H9 (cell line): ENCODE measurements at regions not wholly inside any gene's neighbourhood (a gene's known extent, or its start where the extent isn't known, plus 50 kb on each side); places are given as distances from the start of the nearest gene placed in this dataset.
"Not testable (repeated sequence)": the region's sequence is repeated elsewhere in the genome, so short reads cannot be mapped to it uniquely, and the experiment has no call there.

Source experiments
- DNase-seq: peaks from one replicate; pipeline ENCODE4 v3.0.0-alpha.2; 2017
- H2AFZ ChIP-seq: one replicate; pipeline ENCODE4 v1.6.1; 2013; ENCODE audit warnings: mild to moderate bottlenecking, low read length, control low read depth, moderate library complexity
- H2AK5ac ChIP-seq: 2 replicates; pipeline ENCODE4 v1.6.1; 2013; ENCODE audit warnings: low read length, control low read depth, mixed read lengths; ENCODE audit not compliant: insufficient read length
- H2BK120ac ChIP-seq: one replicate; pipeline ENCODE4 v1.6.1; 2013; ENCODE audit warnings: low read depth, mild to moderate bottlenecking, low read length, control low read depth, inconsistent platforms; ENCODE audit not compliant: poor library complexity, severe bottlenecking
- H2BK12ac ChIP-seq: 2 replicates; pipeline ENCODE4 v1.6.1; 2013; ENCODE audit warnings: low read length, control low read depth, mixed read lengths, low read depth; ENCODE audit not compliant: insufficient read length
- H2BK15ac ChIP-seq: 2 replicates; pipeline ENCODE4 v1.6.1; 2013; ENCODE audit warnings: low read depth, low read length, control low read depth
- H2BK20ac ChIP-seq: one replicate; pipeline ENCODE4 v1.6.1; 2013; ENCODE audit warnings: low read depth, mild to moderate bottlenecking, low read length, control low read depth, inconsistent platforms; ENCODE audit not compliant: poor library complexity, severe bottlenecking
- H2BK5ac ChIP-seq: 2 replicates; pipeline ENCODE4 v1.6.1; 2013; ENCODE audit warnings: low read length, control low read depth, mixed read lengths; ENCODE audit not compliant: insufficient read length
- H3K14ac ChIP-seq: 2 replicates; pipeline ENCODE4 v1.6.1; 2013; ENCODE audit warnings: low read length, control low read depth; ENCODE audit not compliant: insufficient read depth
- H3K18ac ChIP-seq: 2 replicates; pipeline ENCODE4 v1.6.1; 2013; ENCODE audit warnings: low read depth, mild to moderate bottlenecking, mixed read lengths, low read length, control low read depth; ENCODE audit not compliant: insufficient read length
- H3K23ac ChIP-seq: 2 replicates; pipeline ENCODE4 v1.6.1; 2013; ENCODE audit warnings: low read length, control low read depth, mixed read lengths, low read depth; ENCODE audit not compliant: insufficient read length
- H3K23me2 ChIP-seq: 2 replicates; pipeline ENCODE4 v1.6.1; 2013; ENCODE audit warnings: low read depth, mild to moderate bottlenecking, mixed read lengths, low read length, control low read depth; ENCODE audit not compliant: insufficient read length, poor library complexity, severe bottlenecking
- H3K27ac ChIP-seq: 2 replicates; pipeline ENCODE4 v1.5.1; 2013; ENCODE audit warnings: low read length, control low read depth, mixed read lengths, low read depth; ENCODE audit not compliant: insufficient read length
- H3K27me3 ChIP-seq: 2 replicates; pipeline ENCODE4 v1.6.1; 2013; ENCODE audit warnings: low read length, control low read depth, inconsistent platforms; ENCODE audit not compliant: insufficient read depth
- H3K4ac ChIP-seq: 2 replicates; pipeline ENCODE4 v1.6.1; 2013; ENCODE audit warnings: low read depth, mild to moderate bottlenecking, control low read depth, inconsistent platforms, low read length, moderate library complexity
- H3K4me1 ChIP-seq: 2 replicates; pipeline ENCODE4 v1.6.1; 2013; ENCODE audit warnings: low read length, control low read depth, inconsistent platforms; ENCODE audit not compliant: insufficient read depth
- H3K4me2 ChIP-seq: 2 replicates; pipeline ENCODE4 v1.6.1; 2013; ENCODE audit warnings: low read length, control low read depth, mixed read lengths; ENCODE audit not compliant: insufficient read length, insufficient read depth
- H3K56ac ChIP-seq: 2 replicates; pipeline ENCODE4 v1.6.1; 2013; ENCODE audit warnings: low read depth, mild to moderate bottlenecking, mixed read lengths, low read length, control low read depth; ENCODE audit not compliant: insufficient read length
- H3K79me1 ChIP-seq: 2 replicates; pipeline ENCODE4 v1.6.1; 2013; ENCODE audit warnings: low read depth, mild to moderate bottlenecking, moderate library complexity, low read length, control low read depth, inconsistent platforms; ENCODE audit not compliant: insufficient read depth, poor library complexity, severe bottlenecking
- H3K79me2 ChIP-seq: 2 replicates; pipeline ENCODE4 v1.6.1; 2013; ENCODE audit warnings: low read length, control low read depth, inconsistent platforms; ENCODE audit not compliant: insufficient read depth
- H3K9ac ChIP-seq: 2 replicates; pipeline ENCODE4 v1.6.1; 2013; ENCODE audit warnings: low read length, control low read depth, mixed read lengths; ENCODE audit not compliant: insufficient read length; ENCODE audit errors: extremely low read depth
- H3K9me3 ChIP-seq: one replicate; pipeline ENCODE4 v1.6.1; 2013; ENCODE audit warnings: low read depth, low read length, inconsistent platforms; ENCODE audit not compliant: control insufficient read depth
- H3T11ph ChIP-seq: one replicate; pipeline ENCODE4 v1.6.1; 2013; ENCODE audit warnings: mild to moderate bottlenecking, low read length, control low read depth, inconsistent platforms
- H4K20me1 ChIP-seq: one replicate; pipeline ENCODE4 v1.6.1; 2013; ENCODE audit not compliant: control insufficient read depth, insufficient read length, insufficient read depth
- H4K5ac ChIP-seq: 2 replicates; pipeline ENCODE4 v1.6.1; 2013; ENCODE audit warnings: low read depth, mild to moderate bottlenecking, mixed read lengths, low read length, control low read depth; ENCODE audit not compliant: insufficient read length
- H4K8ac ChIP-seq: replicated peaks from 2 replicates; pipeline ENCODE4 v1.6.1; 2013; ENCODE audit warnings: low read length, control low read depth, mixed read lengths, low read depth; ENCODE audit not compliant: insufficient read length
- H4K91ac ChIP-seq: 2 replicates; pipeline ENCODE4 v1.6.1; 2013; ENCODE audit warnings: low read depth, mild to moderate bottlenecking, moderate library complexity, mixed read lengths, low read length, control low read depth; ENCODE audit not compliant: insufficient read length
- H3K27ac Mint-ChIP-seq, 3 experiments: 2 replicates in 2 of 3; 3 replicates in 1 of 3; pipeline ENCODE4 v1.8.0; 2020 to 2021; ENCODE audit warnings: mixed read lengths in 3 of 3, mild to moderate bottlenecking in 1 of 3, moderate library complexity in 1 of 3
- H3K27me3 Mint-ChIP-seq: 2 replicates; pipeline ENCODE4 v1.8.0; 2021; ENCODE audit warnings: low read depth, mild to moderate bottlenecking, moderate library complexity, mixed read lengths
- H3K36me3 Mint-ChIP-seq, 3 experiments: 2 replicates in 2 of 3; 3 replicates in 1 of 3; pipeline ENCODE4 v1.8.0; 2020 to 2021; ENCODE audit warnings: low read depth in 3 of 3, mixed read lengths in 3 of 3; ENCODE audit not compliant: insufficient read depth in 1 of 3
- H3K4me1 Mint-ChIP-seq, 2 experiments: 2 replicates each; pipeline ENCODE4 v1.8.0; 2020; ENCODE audit warnings: mixed read lengths in 2 of 2
- H3K4me3 Mint-ChIP-seq, 2 experiments: 2 replicates in 1 of 2; 3 replicates in 1 of 2; pipeline ENCODE4 v1.8.0; 2020 to 2021; ENCODE audit warnings: mild to moderate bottlenecking in 2 of 2, mixed read lengths in 2 of 2, moderate library complexity in 1 of 2
- H3K9me3 Mint-ChIP-seq, 2 experiments: 2 replicates in 1 of 2; 3 replicates in 1 of 2; pipeline ENCODE4 v1.8.0; 2020; ENCODE audit warnings: mild to moderate bottlenecking in 2 of 2, mixed read lengths in 2 of 2, moderate library complexity in 1 of 2
- WGBS: extraction: QIAGEN DNeasy Blood & Tissue Kit; methylation state at CpG from one replicate; pipeline ENCODE4 v1.1.7; 2013; ENCODE audit warnings: missing lambda C conversion rate, low lambda C conversion rate, mixed read lengths; ENCODE audit not compliant: insufficient read length; ENCODE audit errors: extremely low coverage; 5-methylcytosine and 5-hydroxymethylcytosine counted together

GRCh38 chr1:143563761-143564160 is 408.0 kb downstream of the FAM72C start:
- H3K4me1 Mint-ChIP-seq, H3K27me3 ChIP-seq, DNase-seq, H3K27ac ChIP-seq, H2AFZ ChIP-seq, H3K27me3 Mint-ChIP-seq, H3K56ac ChIP-seq, H2BK5ac ChIP-seq, H3K9ac ChIP-seq, H3K79me2 ChIP-seq, H4K8ac ChIP-seq, H2BK15ac ChIP-seq, H3T11ph ChIP-seq, H4K20me1 ChIP-seq, H3K23ac ChIP-seq, H3K27ac Mint-ChIP-seq, H2BK12ac ChIP-seq, H2BK120ac ChIP-seq, H4K91ac ChIP-seq, H3K14ac ChIP-seq, H2AK5ac ChIP-seq, H4K5ac ChIP-seq, H3K79me1 ChIP-seq, H3K4me1 ChIP-seq, H3K4me3 Mint-ChIP-seq, H3K4ac ChIP-seq, H2BK20ac ChIP-seq, H3K4me2 ChIP-seq, H3K23me2 ChIP-seq, H3K18ac ChIP-seq: not testable (repeated sequence)
- Mint-ChIP-seq H3K9me3 (peaks cover 53 to 59% of the 10 kb centered on the region in 2 experiments), H3K36me3 (peaks cover 4 to 18% (median 13%) of the 10 kb centered on the region in 3 experiments; a peak in 6 of 7 replicates)
- peaks cover 40% of the 10 kb centered on the region for H3K9me3 ChIP-seq
- no CpG with 5 or more reads among the region's 20 CpGs for WGBS
